SK-N-SH (cell line): ENCODE measurements at regions not wholly inside any gene's neighbourhood (a gene's known extent, or its start where the extent isn't known, plus 50 kb on each side); places are given as distances from the start of the nearest gene placed in this dataset.

ENCODE experiments used
- CTCF ChIA-PET: fragments of 300-600, 350-600 bp; formaldehyde crosslinking; extraction: SDS; loops from one replicate; lab custom pipeline; 2021; lab: Yijun Ruan, JAX
- POLR2A ChIA-PET: fragments of 350-600 bp; sonication (Branson Sonifier 250); formaldehyde crosslinking; extraction: SDS; loops from one replicate; lab custom pipeline; 2020; ENCODE audit warnings: antibody characterized with exemption, inconsistent platforms; lab: Yijun Ruan, JAX
- DNase-seq: peaks from one replicate; pipeline ENCODE4 v3.0.0; 2012
- H2AFZ ChIP-seq: fragments of 200-600 bp; sonication (generic); 2 replicates; pipeline ENCODE4 v1.8.1; 2016; ENCODE audit warnings: antibody characterized with exemption, mild to moderate bottlenecking, low read depth
- H3F3A ChIP-seq: fragments of 200-600 bp; sonication (generic); replicated peaks from 2 replicates; pipeline ENCODE3; 2016; ENCODE audit warnings: antibody characterized with exemption, mild to moderate bottlenecking; ENCODE audit not compliant: insufficient read depth
- H3K27ac ChIP-seq, 2 experiments: fragments of 200-500 bp in 1 of 2; fragments of 200-600 bp in 1 of 2; sonication (Bioruptor generic) in 1 of 2; sonication (generic), shearing (Covaris generic) in 1 of 2; 2 replicates each; pipeline versions ENCODE4 v1.5.1 to v1.6.1; 2014 to 2016; ENCODE audit warnings: low read depth in 2 of 2, inconsistent platforms in 1 of 2, low read length in 1 of 2, mild to moderate bottlenecking in 1 of 2, mixed read lengths in 1 of 2
- H3K27me3 ChIP-seq: fragments of 200-600 bp; sonication (generic), shearing (Covaris generic); 2 replicates; pipeline ENCODE4 v1.6.1; 2016; ENCODE audit warnings: mixed run types; ENCODE audit not compliant: insufficient read depth
- H3K36me3 ChIP-seq, 2 experiments: fragments of 200-500 bp in 1 of 2; fragments of 200-600 bp in 1 of 2; sonication (Bioruptor generic) in 1 of 2; sonication (generic) in 1 of 2; replicated peaks in 1 of 2; 2 replicates each; pipeline versions ENCODE3 to v1.5.1; 2014 to 2016; ENCODE audit warnings: low read length in 1 of 2, mild to moderate bottlenecking in 1 of 2; ENCODE audit not compliant: insufficient read depth in 2 of 2, control insufficient read depth in 1 of 2
- H3K4me1 ChIP-seq, 2 experiments: fragments of 200-500 bp in 1 of 2; fragments of 200-600 bp in 1 of 2; sonication (Bioruptor generic) in 1 of 2; sonication (generic), shearing (Covaris generic) in 1 of 2; 2 replicates each; pipeline versions ENCODE4 v1.5.1 to v1.6.1; 2014 to 2016; ENCODE audit warnings: low read depth in 1 of 2, low read length in 1 of 2, mixed run types in 1 of 2; ENCODE audit not compliant: insufficient read depth in 2 of 2, control insufficient read depth in 1 of 2
- H3K4me2 ChIP-seq: fragments of 200-600 bp; sonication (generic), shearing (Covaris generic); 2 replicates; pipeline ENCODE4 v1.6.1; 2017; ENCODE audit warnings: mixed run types
- H3K4me3 ChIP-seq, 2 experiments: fragments of 200-500 bp in 1 of 2; fragments of 200-600 bp in 1 of 2; sonication (Bioruptor generic) in 1 of 2; sonication (generic), shearing (Covaris generic) in 1 of 2; 2 replicates each; pipeline versions ENCODE4 v1.5.1 to v1.8.1; 2014 to 2016; ENCODE audit warnings: low read depth in 2 of 2, inconsistent platforms in 1 of 2, low read length in 1 of 2, mild to moderate bottlenecking in 1 of 2, mixed read lengths in 1 of 2, moderate library complexity in 1 of 2
- H3K79me2 ChIP-seq: fragments of 200-600 bp; sonication (generic); 2 replicates; pipeline ENCODE4 v1.8.1; 2017; ENCODE audit warnings: mild to moderate bottlenecking; ENCODE audit not compliant: insufficient read depth
- H3K9ac ChIP-seq: fragments of 200-600 bp; sonication (generic); 2 replicates; pipeline ENCODE4 v1.6.1; 2017; ENCODE audit warnings: mixed run types
- H3K9me2 ChIP-seq: fragments of 200-600 bp; sonication (generic); 2 replicates; pipeline ENCODE4 v1.6.1; 2017; ENCODE audit warnings: mixed run types
- H3K9me3 ChIP-seq: fragments of 200-600 bp; sonication (generic); 2 replicates; pipeline ENCODE4 v1.6.1; 2017; ENCODE audit warnings: mixed run types, mild to moderate bottlenecking, moderate library complexity
- H4K20me1 ChIP-seq: fragments of 200-600 bp; sonication (generic); 2 replicates; pipeline ENCODE4 v1.6.1; 2017; ENCODE audit warnings: mild to moderate bottlenecking, mixed run types; ENCODE audit not compliant: insufficient read depth
- ELF1 ChIP-seq: IDR thresholded peaks from 2 replicates; pipeline ENCODE4 v1.4.0; 2012
- EP300 ChIP-seq, 2 experiments: IDR thresholded peaks; 2 replicates each; pipeline versions ENCODE4 v1.4.0 to v1.6.1; 2012; ENCODE audit warnings: borderline replicate concordance in 1 of 2, low read depth in 1 of 2, low read length in 1 of 2
- FOSL2 ChIP-seq: IDR thresholded peaks from 2 replicates; pipeline ENCODE4 v1.4.0; 2012; ENCODE audit warnings: low read depth, mild to moderate bottlenecking, moderate library complexity, borderline replicate concordance
- FOXJ3 ChIP-seq: sonication (generic); formaldehyde crosslinking; IDR thresholded peaks from 2 replicates; pipeline ENCODE4 v1.5.1; 2020; ENCODE audit warnings: mild to moderate bottlenecking, missing genetic modification reagents
- GABPA ChIP-seq: IDR thresholded peaks from 2 replicates; pipeline ENCODE4 v1.4.0; 2012; ENCODE audit warnings: low read depth, mild to moderate bottlenecking
- IRF3 ChIP-seq: fragments of 150-350 bp; IDR thresholded peaks from 2 replicates; pipeline ENCODE4 v1.6.1; 2016; ENCODE audit warnings: mild to moderate bottlenecking, low read depth, low read length
- MAX ChIP-seq: IDR thresholded peaks from 2 replicates; pipeline ENCODE4 v1.4.0; 2012; ENCODE audit warnings: low read depth
- MXI1 ChIP-seq: IDR thresholded peaks from 2 replicates; pipeline ENCODE4 v1.6.1; 2012; ENCODE audit warnings: mild to moderate bottlenecking, low read depth, low read length, improper control_type of control experiment
- NRF1 ChIP-seq: IDR thresholded peaks from 2 replicates; pipeline ENCODE4 v1.6.1; 2012; ENCODE audit warnings: low read depth, mild to moderate bottlenecking, low read length
- POLR2AphosphoS5 ChIP-seq: IDR thresholded peaks from 2 replicates; pipeline ENCODE4 v1.6.1; 2012; ENCODE audit warnings: low read depth, low read length
- RAD21 ChIP-seq: IDR thresholded peaks from 2 replicates; pipeline ENCODE4 v1.6.1; 2012; ENCODE audit warnings: mild to moderate bottlenecking, low read length
- RCOR1 ChIP-seq: fragments of 150-350 bp; IDR thresholded peaks from 2 replicates; pipeline ENCODE4 v1.6.1; 2017; ENCODE audit warnings: antibody characterized with exemption, low read length
- REST ChIP-seq: IDR thresholded peaks from 2 replicates; pipeline ENCODE4 v1.6.1; 2012; ENCODE audit warnings: mild to moderate bottlenecking, low read depth, low read length, moderate library complexity
- RFX5 ChIP-seq: IDR thresholded peaks from 2 replicates; pipeline ENCODE4 v1.6.1; 2012; ENCODE audit warnings: mild to moderate bottlenecking, improper control_type of control experiment, low read length
- RXRA ChIP-seq: IDR thresholded peaks from 2 replicates; pipeline ENCODE4 v1.4.0; 2012; ENCODE audit warnings: low read depth, mild to moderate bottlenecking, borderline replicate concordance
- SIN3A ChIP-seq: IDR thresholded peaks from 2 replicates; pipeline ENCODE4 v1.6.1; 2012; ENCODE audit warnings: low read depth, mild to moderate bottlenecking, low read length, moderate library complexity, borderline replicate concordance
- USF2 ChIP-seq: fragments of 150-350 bp; IDR thresholded peaks from 2 replicates; pipeline ENCODE4 v1.6.1; 2017; ENCODE audit warnings: antibody characterized with exemption, low read length, low read depth, borderline replicate concordance
- YY1 ChIP-seq: IDR thresholded peaks from 2 replicates; pipeline ENCODE4 v1.4.0; 2012; ENCODE audit warnings: low read depth, mild to moderate bottlenecking
- ZBTB33 ChIP-seq: IDR thresholded peaks from 2 replicates; pipeline ENCODE4 v1.4.0; 2012; ENCODE audit warnings: low read depth, borderline replicate concordance
- WGBS: methylation state at CpG from one replicate; pipeline ENCODE4 v1.1.6; 2017; ENCODE audit warnings: low lambda C conversion rate; 5-methylcytosine and 5-hydroxymethylcytosine counted together

GRCh38 chr22:22395245-22395644, 113.3 kb downstream of the ZNF280B start:
- POLR2A ChIA-PET: no interaction called here
- no peaks in the 10 kb centered on the region for H3K79me2 ChIP-seq
- CTCF ChIA-PET: interaction anchor here (1.5 to 2.5 kb wide), 2 partner anchors 27 to 53 kb away, joined by 8 to 10 read pairs; no protein-coding TSS in a partner anchor
- no peaks in the 10 kb centered on the region for H4K20me1 ChIP-seq
- no peak overlapping the region for H2AFZ ChIP-seq
- H3K4me1 ChIP-seq: peaks cover 0 to 4% of the 10 kb centered on the region in 2 experiments; a peak in 1 of 4 replicates
- no peak for DNase-seq
- H3F3A ChIP-seq: no peaks in the 10 kb centered on the region
- H3K27ac ChIP-seq: no peak overlapping the region
- H3K9me2 ChIP-seq: no peaks in the 10 kb centered on the region
- H3K27me3 ChIP-seq: no peaks in the 10 kb centered on the region
- no peaks in the 10 kb centered on the region for H3K36me3 ChIP-seq
- H3K9me3 ChIP-seq: peaks cover 6% of the 10 kb centered on the region; the same call in 1 of the 2 replicates
- no peak for TF ChIP-seq MAX
- no peak for TF ChIP-seq GABPA
- no peak for TF ChIP-seq YY1
- TF ChIP-seq MXI1: no peak
- TF ChIP-seq RCOR1: no peak
- TF ChIP-seq ZBTB33: no peak
- TF ChIP-seq FOSL2: no peak
- no peak for TF ChIP-seq IRF3
- no peak for TF ChIP-seq RFX5
- no peak for TF ChIP-seq NRF1
- WGBS: 0% methylated on average over 3 of the region's 3 CpGs
- H3K9ac ChIP-seq: no peak overlapping the region
- no peak overlapping the region for H3K4me2 ChIP-seq
- no peak overlapping the region for H3K4me3 ChIP-seq

- Histone ChIP-seq H3K9me3 (peaks cover 6% of the 10 kb centered on the region; the same call in 1 of the 2 replicates), H3K9me2 (no peaks in the 10 kb centered on the region), H3K4me3 (no peak overlapping the region), H3K9ac (no peak overlapping the region), H3K4me1 (peaks cover 0 to 4% of the 10 kb centered on the region in 2 experiments; a peak in 1 of 4 replicates), H3F3A (no peaks in the 10 kb centered on the region), H3K36me3 (no peaks in the 10 kb centered on the region), H4K20me1 (no peaks in the 10 kb centered on the region), H3K4me2 (no peak overlapping the region), H3K27ac (no peak overlapping the region), H3K27me3 (no peaks in the 10 kb centered on the region), H3K79me2 (no peaks in the 10 kb centered on the region), H2AFZ (no peak overlapping the region)
- ChIA-PET POLR2A (interaction anchor here (1.3 kb wide), 1 partner anchor 48 kb away, joined by 3 read pairs; no protein-coding TSS in a partner anchor), CTCF (interaction anchor here (1.0 to 2.5 kb wide), 4 partner anchors 12 to 54 kb away, joined by 3 to 12 read pairs (median 7); no protein-coding TSS in a partner anchor)
- 42% methylated on average over 2 of the region's 7 CpGs for WGBS
- DNase-seq: no peak
- TF ChIP-seq POLR2AphosphoS5 (no peak), MXI1 (no peak), REST (no peak), RCOR1 (no peak), FOXJ3 (CRISPR knock-in tag) (no peak), RXRA (no peak), NRF1 (no peak), USF2 (no peak), YY1 (no peak), SIN3A (no peak), RAD21 (no peak), EP300 (IDR thresholded peaks at IDR 0.05; ENCODE audit: borderline replicate concordance in 1 of 2, low read depth in 1 of 2, low read length in 1 of 2) (no peak), ELF1 (no peak), RFX5 (no peak)
Observed at GRCh38 chr22:22396741-22397291, 111.7 kb downstream of the ZNF280B start.
